Myocyte (in vitro differentiated cells): ENCODE measurements at regions not wholly inside any gene's neighbourhood (a gene's known extent, or its start where the extent isn't known, plus 50 kb on each side); places are given as distances from the start of the nearest gene placed in this dataset.
A peak's percentile ranks its signal among the peaks of the same experiment; 100 is the strongest.

Experiments used
- DNase-seq: peaks from one replicate; pipeline ENCODE4 v3.0.0-alpha.2; 2012; ENCODE audit warnings: low read depth

DNA sequence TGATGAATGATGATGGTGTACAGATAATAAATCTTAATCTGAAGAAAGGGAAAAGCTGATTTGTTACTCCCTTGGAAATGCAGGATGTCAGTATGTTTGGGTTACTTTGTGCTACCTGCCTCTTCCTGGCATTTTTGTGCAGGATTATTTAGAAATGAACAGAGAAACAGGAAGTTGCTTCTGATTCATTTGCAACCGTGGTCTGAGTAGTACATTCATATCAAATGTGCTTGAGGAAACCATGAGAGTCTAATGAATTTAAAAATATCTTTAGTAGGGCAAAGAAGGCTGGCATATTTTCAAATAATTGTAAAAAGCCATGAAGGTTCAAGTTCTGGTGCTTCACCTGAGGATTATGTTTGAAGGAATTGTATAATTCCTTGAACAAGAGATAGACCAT lies 391.6 kb downstream of the TMEM161B start:
- no peak for DNase-seq

- DNase-seq: no peak
Observed at GRCh38 chr5:87876616-87877015, 392.0 kb downstream of the TMEM161B start.

- DNase-seq: no peak
Observed at GRCh38 chr5:87872986-87873385, 395.7 kb downstream of the TMEM161B start.

DNA sequence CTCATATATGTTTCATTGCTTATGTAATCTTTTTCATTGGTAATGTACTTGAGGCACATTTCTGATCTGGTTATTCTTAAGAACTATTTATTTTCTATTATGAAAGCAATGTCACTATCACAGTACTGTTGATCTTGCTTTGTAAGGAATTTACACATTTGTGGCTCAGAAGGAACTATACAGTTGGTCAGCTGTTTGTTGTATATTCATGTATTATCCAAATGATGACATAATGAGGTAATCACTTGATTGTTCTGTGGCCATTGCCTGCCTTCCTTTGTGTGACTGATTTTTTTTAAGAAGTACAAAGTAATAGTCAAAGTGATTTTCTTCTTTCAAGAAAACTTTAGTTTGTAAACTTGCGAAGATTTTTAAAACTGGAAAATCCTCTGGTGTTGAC lies 399.9 kb downstream of the TMEM161B start:
- no peak for DNase-seq

DNA sequence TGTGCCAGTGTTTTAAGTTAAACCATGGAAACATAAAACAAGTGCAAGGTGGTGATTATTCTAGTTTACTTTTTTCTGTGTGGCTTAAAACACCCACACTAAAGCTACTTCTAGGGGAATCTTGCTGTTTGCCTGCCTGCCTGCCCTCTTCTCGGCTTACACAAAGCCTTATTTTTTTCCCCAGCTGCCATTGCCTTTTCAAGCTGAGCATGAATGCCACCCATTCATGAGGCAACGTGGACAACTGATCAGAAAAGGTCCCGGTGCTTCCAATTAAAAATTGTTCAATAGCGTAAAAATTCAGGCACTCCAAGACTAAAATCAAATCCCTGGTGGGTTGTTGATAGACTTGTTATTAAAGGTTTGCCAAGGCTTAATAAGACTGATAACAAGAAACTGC lies 401.4 kb downstream of the TMEM161B start:
- no peak for DNase-seq

DNA sequence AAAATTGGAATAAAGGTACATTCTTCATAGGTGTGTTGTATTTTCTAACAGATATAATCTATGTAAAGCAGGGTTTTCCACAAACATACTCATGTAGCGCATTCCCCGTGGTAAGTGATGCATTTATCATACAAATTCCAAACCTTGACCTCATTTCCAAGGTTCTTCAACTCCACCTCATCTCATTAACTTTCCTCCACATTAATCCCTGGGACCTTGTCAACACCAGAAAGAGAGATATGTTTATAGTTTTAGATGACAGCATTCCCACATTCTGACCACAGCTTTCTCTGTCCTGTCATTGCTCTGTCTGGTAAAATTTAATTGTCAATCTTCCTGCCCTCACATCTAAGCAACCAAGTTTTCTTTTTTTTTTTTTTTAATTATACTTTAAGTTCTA lies 415.1 kb downstream of the TMEM161B start:
- no peak for DNase-seq

- no peak for DNase-seq
Observed at GRCh38 chr5:87851603-87852002, 417.0 kb downstream of the TMEM161B start.

DNA sequence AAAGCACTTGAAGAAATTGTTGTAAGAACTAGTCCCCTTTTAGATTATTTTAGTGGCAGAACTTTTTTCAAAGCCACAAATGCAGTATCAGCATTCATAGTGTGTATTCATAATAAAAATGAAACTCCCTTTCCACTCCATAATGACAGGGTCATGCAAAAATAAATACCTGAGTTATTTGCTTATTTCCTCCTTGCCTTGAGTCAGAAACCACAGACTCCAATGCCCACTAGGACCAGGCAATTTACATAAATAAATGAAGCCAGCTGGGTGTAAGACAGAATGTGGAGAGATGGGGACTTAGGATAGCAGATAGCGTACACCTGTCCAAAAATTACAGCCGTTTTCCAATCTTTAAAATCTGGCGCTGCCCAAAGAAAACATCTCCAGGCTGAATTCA lies 417.8 kb downstream of the TMEM161B start:
- no peak for DNase-seq

GRCh38 chr5:87845734-87846133 lies 422.9 kb downstream of the TMEM161B start:
- DNase-seq: no peak

- no peak for DNase-seq
Observed at GRCh38 chr5:87844866-87845265, 423.8 kb downstream of the TMEM161B start.

DNA sequence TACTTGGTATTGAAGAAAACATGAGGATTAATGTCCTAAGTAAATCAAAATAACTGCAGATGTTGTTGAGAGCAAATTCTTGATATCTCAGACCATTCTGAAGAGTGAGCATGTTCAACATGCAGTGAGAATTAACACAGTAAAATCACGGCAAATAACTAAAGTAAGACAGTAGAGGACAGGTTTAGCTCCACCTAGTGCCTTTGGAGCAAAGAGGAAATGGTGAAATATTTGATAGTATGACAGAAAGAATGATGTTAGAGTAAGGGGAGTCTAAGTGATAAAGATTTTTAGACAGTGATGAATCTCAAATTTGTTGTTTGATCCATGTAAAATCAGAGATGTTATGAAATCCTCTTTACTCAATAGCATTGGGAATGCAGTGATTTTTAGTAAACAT lies 424.2 kb downstream of the TMEM161B start:
- DNase-seq: no peak

- no peak for DNase-seq
Observed at GRCh38 chr5:87836696-87837095, 424.0 kb upstream of the CCNH start.

GRCh38 chr5:87831499-87831898 lies 418.8 kb upstream of the CCNH start:
- no peak for DNase-seq

GRCh38 chr5:87829217-87829551 lies 416.5 kb upstream of the CCNH start:
- peak; percentile 25 for DNase-seq

GRCh38 chr5:87828545-87829216 lies 416.0 kb upstream of the CCNH start:
- DNase-seq: no peak

DNA sequence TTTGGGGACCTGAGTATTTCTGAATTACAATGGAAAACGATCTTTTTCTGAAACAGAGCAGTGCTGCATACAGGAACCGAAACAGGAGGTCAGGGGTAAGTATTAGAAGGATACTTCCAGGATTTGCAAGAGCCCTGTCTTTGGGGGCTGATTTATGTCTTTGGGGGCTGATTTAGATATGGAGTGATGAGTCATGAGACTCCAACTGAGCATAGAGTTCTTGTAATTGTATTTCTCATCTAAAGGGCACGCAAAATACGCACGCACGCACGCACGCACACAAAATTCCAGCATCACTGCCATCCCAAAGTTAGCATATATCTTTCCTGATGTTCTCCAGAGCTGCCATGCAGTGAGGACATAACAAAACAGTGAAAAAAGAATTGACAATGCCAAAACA lies 414.8 kb upstream of the CCNH start:
- no peak for DNase-seq

DNA sequence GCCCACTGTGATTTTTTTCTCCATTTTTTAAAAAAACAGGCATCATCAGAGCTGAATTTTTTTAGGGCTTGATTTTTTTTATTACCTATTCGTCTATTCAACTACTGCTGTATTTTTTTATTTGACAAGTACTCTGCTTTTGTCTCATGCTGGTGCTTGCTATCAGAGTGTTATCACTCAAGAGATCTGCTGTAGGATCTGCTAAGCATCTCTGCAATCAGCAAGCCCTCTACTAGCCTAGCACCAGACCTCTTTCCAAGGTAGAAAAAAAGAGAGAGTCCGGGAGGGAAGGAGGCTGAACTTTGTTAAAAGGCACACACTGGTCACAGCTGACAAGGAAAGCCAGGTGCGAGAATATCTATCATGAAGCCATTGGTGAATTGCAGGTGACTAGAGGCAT lies 413.8 kb upstream of the CCNH start:
- no peak for DNase-seq

GRCh38 chr5:87825583-87825982 lies 412.9 kb upstream of the CCNH start:
- no peak for DNase-seq

- DNase-seq: no peak
Observed at GRCh38 chr5:87807783-87808182, 395.1 kb upstream of the CCNH start.

- DNase-seq: no peak
Observed at GRCh38 chr5:87803352-87803751, 390.6 kb upstream of the CCNH start.

GRCh38 chr5:87791869-87792268 lies 379.1 kb upstream of the CCNH start:
- DNase-seq: no peak

GRCh38 chr5:87788416-87788815 lies 375.7 kb upstream of the CCNH start:
- no peak for DNase-seq

- DNase-seq: no peak
Observed at GRCh38 chr5:87787625-87788256, 375.0 kb upstream of the CCNH start.

GRCh38 chr5:87787086-87787485 lies 374.4 kb upstream of the CCNH start:
- DNase-seq: no peak
